Endothelial cell of umbilical vein (primary cell): ENCODE measurements at regions not wholly inside any gene's neighbourhood (a gene's known extent, or its start where the extent isn't known, plus 50 kb on each side); places are given as distances from the start of the nearest gene placed in this dataset.

Experiments
- BruUV-seq: library from RNA; stranded (reverse); fragments of 400-500 nt; replicated peaks from 2 replicates; lab custom pipeline; 2021; lab: Mats Ljungman, UMichigan
- CTCF ChIA-PET: fragments of 300-600, 350-600 bp; sonication (Branson Sonifier 250); formaldehyde crosslinking; loops from one replicate; lab custom pipeline; 2021; ENCODE audit warnings: antibody characterized with exemption, inconsistent platforms; lab: Charles Lee
- POLR2A ChIA-PET: fragments of 300-600, 350-600 bp; sonication (Branson Sonifier 250); formaldehyde crosslinking; loops from one replicate; lab custom pipeline; 2021; ENCODE audit warnings: antibody characterized with exemption, inconsistent platforms; lab: Charles Lee
- DNase-seq: peaks from one replicate; pipeline ENCODE4 v3.0.0-alpha.2; 2011; ENCODE audit warnings: low read depth, low spot score
- FAIRE-seq: peaks from 2 replicates; lab custom pipeline; 2011; peaks lifted over from hg19 to GRCh38; lab: Jason Lieb, UNC
- H2AFZ ChIP-seq: 2 replicates; pipeline ENCODE4 v1.6.0; 2012; ENCODE audit warnings: low read depth, low read length, control low read depth, inconsistent platforms
- H3K27ac ChIP-seq: 2 replicates; pipeline ENCODE4 v1.5.1; 2011; ENCODE audit warnings: low read depth, mild to moderate bottlenecking, control low read depth, low read length, moderate library complexity; ENCODE audit not compliant: insufficient read depth
- H3K27me3 ChIP-seq, 2 experiments: 2 replicates each; pipeline versions ENCODE4 v1.6.0 to v1.6.1; 2011; ENCODE audit warnings: low read length in 2 of 2, mixed read lengths in 1 of 2; ENCODE audit not compliant: control insufficient read depth in 2 of 2, insufficient read depth in 2 of 2
- H3K36me3 ChIP-seq, 2 experiments: 2 replicates in 1 of 2; 3 replicates in 1 of 2; pipeline ENCODE4 v1.5.1; 2011; ENCODE audit warnings: low read length in 2 of 2, mild to moderate bottlenecking in 1 of 2, moderate library complexity in 1 of 2; ENCODE audit not compliant: control insufficient read depth in 2 of 2, insufficient read depth in 2 of 2; ENCODE audit errors: extremely low read depth in 1 of 2
- H3K4me1 ChIP-seq: 3 replicates; pipeline ENCODE4 v1.5.1; 2011; ENCODE audit warnings: mild to moderate bottlenecking, low read length; ENCODE audit not compliant: control insufficient read depth, insufficient read depth; ENCODE audit errors: extremely low read depth
- H3K4me2 ChIP-seq: 2 replicates; pipeline ENCODE4 v1.6.1; 2011; ENCODE audit warnings: low read length, control low read depth, mixed read lengths; ENCODE audit not compliant: insufficient read depth
- H3K4me3 ChIP-seq, 3 experiments: fragments of 200-600 bp in 1 of 3; sonication (generic), shearing (Covaris generic) in 1 of 3; replicated peaks in 1 of 3; 2 replicates each; pipeline ENCODE4 v1.5.1; 2011 to 2016; ENCODE audit warnings: control low read depth in 3 of 3, low read length in 3 of 3, mild to moderate bottlenecking in 2 of 3, inconsistent platforms in 1 of 3, low read depth in 1 of 3, moderate library complexity in 1 of 3; ENCODE audit not compliant: insufficient read depth in 1 of 3
- H3K79me2 ChIP-seq: 2 replicates; pipeline ENCODE4 v1.6.0; 2012; ENCODE audit warnings: low read length, inconsistent platforms; ENCODE audit not compliant: control insufficient read depth, insufficient read depth
- H3K9ac ChIP-seq: replicated peaks from 2 replicates; pipeline ENCODE3; 2011; ENCODE audit warnings: low read length, control low read depth; ENCODE audit not compliant: insufficient read depth; ENCODE audit errors: extremely low read depth
- H3K9me1 ChIP-seq: replicated peaks from 3 replicates; pipeline ENCODE4 v1.6.0; 2011; ENCODE audit warnings: mild to moderate bottlenecking, low read length; ENCODE audit not compliant: control insufficient read depth, insufficient read depth; ENCODE audit errors: extremely low read depth
- H3K9me3 ChIP-seq: replicated peaks from 2 replicates; pipeline ENCODE4 v1.5.1; 2012; ENCODE audit warnings: low read length, inconsistent platforms; ENCODE audit not compliant: control insufficient read depth, insufficient read depth
- H4K20me1 ChIP-seq: replicated peaks from 2 replicates; pipeline ENCODE3; 2011; ENCODE audit warnings: mild to moderate bottlenecking, low read length; ENCODE audit not compliant: control insufficient read depth, insufficient read depth; ENCODE audit errors: extremely low read depth
- CTCF ChIP-seq, 2 donors: IDR thresholded peaks; 1 replicate in 1 of 2; 2 replicates in 1 of 2; pipeline ENCODE4 v1.5.1; 2011; ENCODE audit warnings: low read length in 2 of 2, mild to moderate bottlenecking in 2 of 2, moderate library complexity in 2 of 2, control low read depth in 1 of 2, inconsistent platforms in 1 of 2, low read depth in 1 of 2; ENCODE audit not compliant: insufficient read depth in 1 of 2; ENCODE audit errors: extremely low read depth in 1 of 2
- EZH2 ChIP-seq: IDR thresholded peaks from 2 replicates; pipeline ENCODE4 v1.6.1; 2012; ENCODE audit warnings: borderline replicate concordance, low read depth, mild to moderate bottlenecking, moderate library complexity, low read length, inconsistent platforms; ENCODE audit not compliant: severe bottlenecking
- FOS ChIP-seq: IDR thresholded peaks from 2 replicates; pipeline ENCODE4 v1.6.1; 2011; ENCODE audit warnings: mild to moderate bottlenecking, low read length, moderate library complexity, borderline replicate concordance; ENCODE audit not compliant: insufficient read depth
- GATA2 ChIP-seq: IDR thresholded peaks from 2 replicates; pipeline ENCODE4 v1.7.0; 2011; ENCODE audit warnings: low read depth, mild to moderate bottlenecking, moderate library complexity, mixed read lengths, low read length; ENCODE audit not compliant: insufficient read length, insufficient read depth
- JUN ChIP-seq: IDR thresholded peaks from 2 replicates; pipeline ENCODE4 v1.6.1; 2011; ENCODE audit warnings: borderline replicate concordance, low read depth; ENCODE audit not compliant: insufficient read length, insufficient read depth
- MAX ChIP-seq: IDR thresholded peaks from 2 replicates; pipeline ENCODE4 v1.6.1; 2011; ENCODE audit not compliant: insufficient read depth, insufficient read length
- MYC ChIP-seq: IDR thresholded peaks from one replicate; pipeline ENCODE4 v1.6.1; 2011; ENCODE audit warnings: mild to moderate bottlenecking, low read depth, low read length
- POLR2A ChIP-seq: IDR thresholded peaks from 2 replicates; pipeline ENCODE4 v1.6.1; 2012; ENCODE audit warnings: low read depth, mild to moderate bottlenecking, control low read depth, low read length
- POLR2AphosphoS5 ChIP-seq: IDR thresholded peaks from 2 replicates; pipeline ENCODE4 v1.6.1; 2012; ENCODE audit warnings: low read depth, mild to moderate bottlenecking, control low read depth, low read length, moderate library complexity; ENCODE audit not compliant: insufficient read depth
- dilution Hi-C: fragments of 300-500 bp; cut with MboI; formaldehyde crosslinking; loops from one replicate; pipeline ENCODE4 v1.15.0; 2019; ENCODE audit warnings: low sequenced_read_pairs; ENCODE audit not compliant: extremely low pct_ligation_motif_present
- intact Hi-C: fragments of 100-400 bp; cut with micrococcal nuclease; formaldehyde crosslinking; loops from one replicate; pipeline ENCODE4 v1.10.0; 2022

- intact Hi-C loops, result no loop called here
- Histone ChIP-seq H3K9me1 (no peaks in the 10 kb centered on the region), H3K4me2 (no peak overlapping the region), H3K9ac (no peak overlapping the region), H3K4me3 (no peak overlapping the region), H3K9me3 (no peaks in the 10 kb centered on the region), H3K36me3 (no peaks in the 10 kb centered on the region), H3K27ac (no peak overlapping the region), H3K27me3 (no peaks in the 10 kb centered on the region), H3K4me1 (no peaks in the 10 kb centered on the region), H2AFZ (no peak overlapping the region), H3K79me2 (no peaks in the 10 kb centered on the region), H4K20me1 (no peaks in the 10 kb centered on the region)
- ChIA-PET CTCF (no interaction called here), POLR2A (no interaction called here)
- FAIRE-seq (no peak), DNase-seq (no peak)
- no TSS peak for BruUV-seq
- dilution Hi-C loops, result no loop called here
- no peak for TF ChIP-seq FOS
- TF ChIP-seq MYC, result no peak
- no peak for TF ChIP-seq POLR2AphosphoS5
- TF ChIP-seq EZH2, result no peak
- TF ChIP-seq MAX, result no peak
- TF ChIP-seq JUN, result no peak
- no peak for TF ChIP-seq CTCF (IDR thresholded peaks at IDR 0.05; ENCODE audit: extremely low read depth in 1 of 2, insufficient read depth in 1 of 2, low read depth in 1 of 2, low read length in 2 of 2)
- no peak for TF ChIP-seq GATA2
- TF ChIP-seq POLR2A, result no peak
These were observed 100.0 kb upstream of the MLIP start for GRCh38 chr6:54011277-54011648.
